ENCODE measurements at regions not wholly inside any gene's neighbourhood (a gene's known extent, or its start where the extent isn't known, plus 50 kb on each side); places are given as distances from the start of the nearest gene placed in this dataset.

GRCh38 chr5:60517850-60518249, 182.1 kb downstream of the DEPDC1B start:
- TF ChIP-seq SMC3 (IDR thresholded peaks at IDR 0.05; ENCODE audit: low read depth, low read length) (no peak), CTCF (conservative IDR thresholded peaks at IDR 0.05; ENCODE audit: low read depth, low read length) (no peak), RAD21 (IDR thresholded peaks at IDR 0.05; ENCODE audit: low read length) (no peak), RFX5 (IDR thresholded peaks at IDR 0.05; ENCODE audit: low read depth, low read length) (no peak), RCOR1 (IDR thresholded peaks at IDR 0.05; ENCODE audit: insufficient replicate concordance, low read length) (no peak), POLR2A (IDR thresholded peaks at IDR 0.05; ENCODE audit: low read depth, low read length) (no peak), MXI1 (IDR thresholded peaks at IDR 0.05; ENCODE audit: borderline replicate concordance, low read depth, low read length) (no peak), MAFK (IDR thresholded peaks at IDR 0.05; ENCODE audit: low read depth, low read length) (no peak)
